ENCODE measurements at regions not wholly inside any gene's neighbourhood (a gene's known extent, or its start where the extent isn't known, plus 50 kb on each side); places are given as distances from the start of the nearest gene placed in this dataset.

DNA sequence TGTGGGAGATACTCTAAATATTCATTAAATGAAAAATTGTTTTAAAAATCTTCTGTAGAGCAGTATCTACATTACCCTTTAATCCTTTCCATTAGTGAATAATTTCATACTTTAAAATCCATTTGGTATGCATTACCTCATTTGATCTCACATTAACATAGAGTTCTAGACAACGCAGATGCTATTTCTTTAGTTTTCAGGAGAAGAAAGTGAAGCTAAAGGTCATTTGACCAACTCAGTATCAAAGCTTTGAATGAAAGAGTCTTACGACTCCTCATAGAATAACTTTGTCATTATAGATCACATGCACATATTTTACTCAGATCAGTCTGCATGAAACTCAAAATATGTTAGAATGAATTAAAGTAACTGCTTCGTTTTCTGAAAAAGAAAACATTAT lies 460.2 kb downstream of the DNAJB9 start:
- H3K9me3 ChIP-seq (ENCODE audit: control insufficient read depth, low read depth, low read length) = no peaks in the 10 kb centered on the region
- no peaks in the 10 kb centered on the region for H3K27me3 ChIP-seq (ENCODE audit: control insufficient read depth, insufficient read depth, low read length)
- WGBS (ENCODE audit: insufficient coverage, low lambda C conversion rate) = 92% methylated on average over 2 of the region's 3 CpGs
- H3K27ac ChIP-seq (ENCODE audit: low read length) = no peak overlapping the region
- no peak overlapping the region for H3K4me3 ChIP-seq (ENCODE audit: low read length)
- H3K4me1 ChIP-seq (ENCODE audit: control insufficient read depth, insufficient read depth, low read length) = no peaks in the 10 kb centered on the region
- H3K36me3 ChIP-seq (ENCODE audit: control insufficient read depth, insufficient read depth, low read length) = no peaks in the 10 kb centered on the region
- no peak for DNase-seq

DNA sequence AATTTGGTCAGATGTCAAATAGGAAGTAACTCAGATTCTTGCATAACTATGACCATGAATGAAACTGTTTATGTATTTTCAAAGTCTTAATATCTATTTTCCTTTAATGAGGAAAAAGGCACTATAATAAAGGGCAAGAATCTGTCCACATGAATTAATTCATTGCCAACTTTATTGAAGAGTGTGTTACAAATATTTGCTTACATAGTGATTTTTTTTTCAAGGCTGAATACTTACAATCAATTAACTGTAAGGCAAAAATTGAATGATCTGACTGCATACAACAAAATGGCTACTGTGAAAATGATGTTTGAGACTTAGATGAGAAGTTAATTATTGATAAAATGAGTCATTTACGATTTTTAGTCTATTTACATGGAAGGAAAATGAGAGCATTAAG lies 475.0 kb downstream of the DNAJB9 start:
- Histone ChIP-seq H3K9me3 (ENCODE audit: control insufficient read depth, low read depth, low read length) (no peaks in the 10 kb centered on the region), H3K4me3 (ENCODE audit: low read length) (no peak overlapping the region), H3K4me1 (ENCODE audit: control insufficient read depth, insufficient read depth, low read length) (no peaks in the 10 kb centered on the region), H3K27ac (ENCODE audit: low read length) (no peak overlapping the region), H3K27me3 (ENCODE audit: control insufficient read depth, insufficient read depth, low read length) (no peaks in the 10 kb centered on the region), H3K36me3 (ENCODE audit: control insufficient read depth, insufficient read depth, low read length) (no peaks in the 10 kb centered on the region)
- WGBS (ENCODE audit: insufficient coverage, low lambda C conversion rate) = 57% methylated on average over 1 of the region's 1 CpG
- DNase-seq = no peak

DNA sequence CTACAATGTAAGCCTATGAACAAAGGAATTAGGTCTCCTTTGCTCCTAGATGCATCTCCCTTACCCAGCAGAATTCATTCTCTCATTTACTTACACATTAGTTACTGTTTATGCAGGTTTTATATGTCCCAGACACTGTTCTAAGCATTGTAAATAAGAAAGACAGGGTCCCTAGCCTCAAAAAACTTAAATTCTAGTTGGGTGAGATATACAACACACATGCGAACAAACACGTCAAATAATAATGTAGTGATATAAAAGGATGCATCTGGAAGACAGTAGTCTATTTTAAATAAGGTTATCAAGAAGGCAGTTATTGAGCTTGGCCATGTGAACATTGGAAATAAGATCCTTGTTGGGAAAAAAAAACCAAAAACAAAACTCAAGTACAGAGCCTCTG lies 479.7 kb downstream of the DNAJB9 start:
- 100% methylated on average over 2 of the region's 2 CpGs for WGBS (ENCODE audit: insufficient coverage, low lambda C conversion rate)
- no peaks in the 10 kb centered on the region for H3K36me3 ChIP-seq (ENCODE audit: control insufficient read depth, insufficient read depth, low read length)
- H3K9me3 ChIP-seq (ENCODE audit: control insufficient read depth, low read depth, low read length) = no peaks in the 10 kb centered on the region
- no peak overlapping the region for H3K4me3 ChIP-seq (ENCODE audit: low read length)
- DNase-seq = no peak
- no peaks in the 10 kb centered on the region for H3K4me1 ChIP-seq (ENCODE audit: control insufficient read depth, insufficient read depth, low read length)
- no peaks in the 10 kb centered on the region for H3K27me3 ChIP-seq (ENCODE audit: control insufficient read depth, insufficient read depth, low read length)
- no peak overlapping the region for H3K27ac ChIP-seq (ENCODE audit: low read length)

DNA sequence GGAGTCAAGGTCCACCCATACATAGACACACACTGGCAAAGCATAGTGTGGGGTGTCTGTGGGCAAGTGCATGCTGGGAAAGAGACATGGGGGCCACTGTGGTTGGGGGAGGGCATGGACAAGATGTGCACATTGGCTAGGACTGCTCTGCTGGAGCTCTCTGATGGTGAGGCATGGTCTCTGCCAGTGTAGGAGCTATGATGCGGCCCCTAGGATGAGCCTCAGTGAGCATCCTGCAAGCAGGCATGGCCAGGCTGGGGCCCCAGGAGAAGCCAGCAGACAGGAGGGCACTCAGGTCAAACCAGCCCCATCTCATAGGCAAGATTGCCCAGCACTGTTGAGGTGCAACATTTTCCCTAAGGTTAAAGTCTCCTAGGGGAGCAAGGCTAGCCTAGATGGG lies 489.4 kb downstream of the DNAJB9 start:
- Histone ChIP-seq H3K36me3 (ENCODE audit: control insufficient read depth, insufficient read depth, low read length) (no peaks in the 10 kb centered on the region), H3K4me1 (ENCODE audit: control insufficient read depth, insufficient read depth, low read length) (no peaks in the 10 kb centered on the region), H3K27ac (ENCODE audit: low read length) (no peak overlapping the region), H3K9me3 (ENCODE audit: control insufficient read depth, low read depth, low read length) (no peaks in the 10 kb centered on the region), H3K4me3 (ENCODE audit: low read length) (no peak overlapping the region), H3K27me3 (ENCODE audit: control insufficient read depth, insufficient read depth, low read length) (no peaks in the 10 kb centered on the region)
- no peak for DNase-seq
- WGBS (ENCODE audit: insufficient coverage, low lambda C conversion rate) = no CpG with 5 or more reads among the region's 1 CpG

DNA sequence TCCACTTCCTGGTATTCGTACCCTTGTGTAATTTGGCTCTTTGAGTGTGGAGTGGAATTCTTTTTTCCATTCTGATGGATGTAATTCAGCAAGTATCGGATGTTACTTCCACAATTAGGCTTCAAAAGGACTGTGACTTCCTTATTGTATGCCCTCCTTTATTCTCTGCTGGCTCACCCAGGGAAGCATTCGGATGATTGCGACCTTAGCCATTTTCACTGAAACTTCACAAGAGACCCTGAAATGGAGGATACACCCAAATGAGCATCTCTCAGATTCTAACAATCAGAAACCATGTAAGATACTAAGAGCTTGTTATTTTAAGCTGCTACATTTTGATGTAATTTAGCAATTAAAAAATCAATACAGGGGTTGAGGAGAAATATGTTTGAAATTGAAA lies 493.1 kb downstream of the DNAJB9 start:
- Histone ChIP-seq H3K27ac (ENCODE audit: low read length) (no peak overlapping the region), H3K4me1 (ENCODE audit: control insufficient read depth, insufficient read depth, low read length) (no peaks in the 10 kb centered on the region), H3K9me3 (ENCODE audit: control insufficient read depth, low read depth, low read length) (no peaks in the 10 kb centered on the region), H3K36me3 (ENCODE audit: control insufficient read depth, insufficient read depth, low read length) (no peaks in the 10 kb centered on the region), H3K4me3 (ENCODE audit: low read length) (no peak overlapping the region), H3K27me3 (ENCODE audit: control insufficient read depth, insufficient read depth, low read length) (no peaks in the 10 kb centered on the region)
- WGBS (ENCODE audit: insufficient coverage, low lambda C conversion rate) = 90% methylated on average over 2 of the region's 4 CpGs
- DNase-seq = no peak

DNA sequence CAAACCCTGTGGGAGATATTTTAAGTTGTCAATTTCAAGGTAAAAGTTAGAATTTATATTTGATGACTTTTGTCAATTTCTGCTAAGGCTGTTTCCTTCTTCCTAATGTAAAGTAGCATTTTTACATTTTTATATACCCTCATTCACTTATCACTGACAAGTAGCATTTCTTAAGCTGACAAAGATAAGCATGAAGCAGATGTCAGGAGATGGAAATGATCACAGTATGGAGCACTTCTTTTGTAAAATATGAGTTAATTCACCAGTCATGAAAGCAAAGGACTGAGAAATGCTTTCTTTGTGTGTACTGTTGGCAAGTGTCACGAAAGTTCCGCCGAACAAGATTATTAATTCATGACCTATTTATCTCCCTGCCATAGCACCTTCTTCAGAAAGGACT lies 503.9 kb downstream of the DNAJB9 start:
- Histone ChIP-seq H3K4me1 (ENCODE audit: control insufficient read depth, insufficient read depth, low read length) (no peaks in the 10 kb centered on the region), H3K27me3 (ENCODE audit: control insufficient read depth, insufficient read depth, low read length) (no peaks in the 10 kb centered on the region)
- WGBS (ENCODE audit: insufficient coverage, low lambda C conversion rate) = no CpG with 5 or more reads among the region's 3 CpGs

DNA sequence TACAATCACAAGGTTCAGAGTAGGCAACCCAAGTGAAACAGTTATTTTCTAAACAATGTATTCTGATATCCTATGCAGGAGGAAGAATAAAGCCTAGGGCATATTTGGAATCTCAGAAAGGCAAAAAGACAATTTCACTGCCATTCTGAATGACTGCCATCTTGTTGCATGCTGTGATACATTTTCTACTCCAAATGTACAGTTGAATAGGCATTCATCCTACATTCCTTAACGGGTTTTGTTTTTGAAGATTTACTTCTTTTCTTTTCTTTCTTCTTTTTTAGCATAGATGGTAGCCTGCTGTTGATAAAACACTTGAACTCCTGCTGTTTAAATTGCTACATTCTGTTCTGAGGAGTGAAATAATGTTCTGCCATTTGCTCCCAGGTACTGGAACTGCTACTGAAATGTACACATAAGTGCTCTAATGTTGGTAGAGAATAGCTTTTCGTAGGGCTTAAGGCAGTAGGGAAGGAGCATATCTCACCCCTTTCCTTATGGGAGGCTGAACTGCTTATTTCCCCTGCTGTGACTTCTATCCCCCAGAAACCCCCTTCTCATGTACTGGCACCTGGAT lies 506.8 kb downstream of the DNAJB9 start:
- Histone ChIP-seq H3K9me3 (ENCODE audit: control insufficient read depth, low read depth, low read length) (no peaks in the 10 kb centered on the region), H3K4me1 (ENCODE audit: control insufficient read depth, insufficient read depth, low read length) (no peaks in the 10 kb centered on the region), H3K36me3 (ENCODE audit: control insufficient read depth, insufficient read depth, low read length) (no peaks in the 10 kb centered on the region), H3K27me3 (ENCODE audit: control insufficient read depth, insufficient read depth, low read length) (no peaks in the 10 kb centered on the region), H3K4me3 (ENCODE audit: low read length) (no peak overlapping the region), H3K27ac (ENCODE audit: low read length) (no peak overlapping the region)
- WGBS (ENCODE audit: insufficient coverage, low lambda C conversion rate) = 83% methylated on average over 1 of the region's 2 CpGs
- DNase-seq = no peak

More for the DNA sequence above, 503.9 kb downstream of the DNAJB9 start:
- Histone ChIP-seq H3K27ac (ENCODE audit: low read length) (no peak overlapping the region), H3K36me3 (ENCODE audit: control insufficient read depth, insufficient read depth, low read length) (no peaks in the 10 kb centered on the region), H3K9me3 (ENCODE audit: control insufficient read depth, low read depth, low read length) (no peaks in the 10 kb centered on the region), H3K4me3 (ENCODE audit: low read length) (no peak overlapping the region)
- DNase-seq = no peak

DNA sequence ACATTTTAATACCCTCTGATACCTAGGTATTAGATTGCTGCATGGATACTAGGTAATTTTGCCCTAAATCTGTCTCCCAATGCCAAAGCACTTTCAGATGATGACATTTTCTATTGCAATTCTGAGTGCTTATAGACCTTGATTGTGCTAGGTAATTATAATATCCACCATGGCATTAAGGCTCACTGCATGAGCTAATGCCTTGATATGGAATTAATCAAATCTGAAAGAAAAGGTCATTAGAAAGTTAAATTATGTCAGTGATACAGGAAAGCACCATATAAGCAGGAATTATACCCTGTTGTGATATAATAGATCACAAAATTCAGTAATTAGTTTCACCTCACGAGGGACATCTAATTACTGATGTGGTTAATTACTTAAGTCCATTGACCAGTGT lies 521.4 kb downstream of the DNAJB9 start:
- no peak overlapping the region for H3K27ac ChIP-seq (ENCODE audit: low read length)
- WGBS (ENCODE audit: insufficient coverage, low lambda C conversion rate) = no CpG with 5 or more reads among the region's 1 CpG

DNA sequence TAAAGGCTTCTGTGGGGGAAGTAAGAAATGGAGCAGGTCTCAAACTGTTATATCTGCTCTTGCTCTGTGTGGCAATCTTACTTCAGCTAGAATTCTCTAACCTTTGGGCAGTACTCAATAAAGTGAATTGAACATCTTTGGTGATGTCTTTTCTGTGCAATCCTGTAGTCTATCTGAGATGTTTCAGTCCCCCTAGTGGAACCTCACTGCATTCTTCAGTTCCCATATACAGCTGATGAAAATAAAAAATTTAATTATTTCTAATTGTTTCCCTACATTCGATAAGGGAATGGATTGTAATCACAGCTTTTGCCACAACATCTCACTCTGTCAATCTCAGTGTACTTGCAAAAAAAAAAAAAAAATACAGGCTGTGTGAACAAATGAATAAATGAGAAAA lies 522.6 kb downstream of the DNAJB9 start:
- no peak for DNase-seq
- Histone ChIP-seq H3K27ac (ENCODE audit: low read length) (no peak overlapping the region), H3K27me3 (ENCODE audit: control insufficient read depth, insufficient read depth, low read length) (no peaks in the 10 kb centered on the region), H3K36me3 (ENCODE audit: control insufficient read depth, insufficient read depth, low read length) (no peaks in the 10 kb centered on the region), H3K4me1 (ENCODE audit: control insufficient read depth, insufficient read depth, low read length) (no peaks in the 10 kb centered on the region), H3K4me3 (ENCODE audit: low read length) (no peak overlapping the region), H3K9me3 (ENCODE audit: control insufficient read depth, low read depth, low read length) (no peaks in the 10 kb centered on the region)
- WGBS (ENCODE audit: insufficient coverage, low lambda C conversion rate) = 100% methylated on average over 1 of the region's 1 CpG

More for the DNA sequence above, 521.4 kb downstream of the DNAJB9 start:
- no peaks in the 10 kb centered on the region for H3K36me3 ChIP-seq (ENCODE audit: control insufficient read depth, insufficient read depth, low read length)
- no peak for DNase-seq
- H3K9me3 ChIP-seq (ENCODE audit: control insufficient read depth, low read depth, low read length) = no peaks in the 10 kb centered on the region
- H3K4me1 ChIP-seq (ENCODE audit: control insufficient read depth, insufficient read depth, low read length) = no peaks in the 10 kb centered on the region
- no peak overlapping the region for H3K4me3 ChIP-seq (ENCODE audit: low read length)
- H3K27me3 ChIP-seq (ENCODE audit: control insufficient read depth, insufficient read depth, low read length) = no peaks in the 10 kb centered on the region

DNA sequence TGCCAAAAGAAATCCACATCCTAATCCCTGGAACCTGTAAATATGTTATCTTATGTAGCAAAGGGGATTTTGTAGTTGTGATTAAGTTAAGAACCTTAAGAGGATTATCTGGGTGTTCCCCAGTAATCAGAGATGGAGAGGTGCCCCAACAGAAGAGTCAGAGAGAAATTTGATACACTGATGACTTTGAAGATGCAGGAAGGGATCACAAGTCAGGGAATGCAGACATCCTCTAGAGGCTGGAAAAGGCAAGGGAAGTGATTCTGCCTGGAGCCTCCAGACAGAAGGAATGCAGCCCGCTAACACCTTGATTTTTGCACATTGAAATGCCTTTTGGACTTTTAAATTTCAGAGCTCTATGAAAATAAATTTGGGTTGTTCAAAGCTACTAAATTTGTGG lies 531.7 kb downstream of the DNAJB9 start:
- Histone ChIP-seq H3K27me3 (ENCODE audit: control insufficient read depth, insufficient read depth, low read length) (no peaks in the 10 kb centered on the region), H3K36me3 (ENCODE audit: control insufficient read depth, insufficient read depth, low read length) (no peaks in the 10 kb centered on the region), H3K9me3 (ENCODE audit: control insufficient read depth, low read depth, low read length) (no peaks in the 10 kb centered on the region), H3K27ac (ENCODE audit: low read length) (no peak overlapping the region), H3K4me1 (ENCODE audit: control insufficient read depth, insufficient read depth, low read length) (no peaks in the 10 kb centered on the region), H3K4me3 (ENCODE audit: low read length) (no peak overlapping the region)
- DNase-seq = no peak
- no CpG with 5 or more reads among the region's 1 CpG for WGBS (ENCODE audit: insufficient coverage, low lambda C conversion rate)

DNA sequence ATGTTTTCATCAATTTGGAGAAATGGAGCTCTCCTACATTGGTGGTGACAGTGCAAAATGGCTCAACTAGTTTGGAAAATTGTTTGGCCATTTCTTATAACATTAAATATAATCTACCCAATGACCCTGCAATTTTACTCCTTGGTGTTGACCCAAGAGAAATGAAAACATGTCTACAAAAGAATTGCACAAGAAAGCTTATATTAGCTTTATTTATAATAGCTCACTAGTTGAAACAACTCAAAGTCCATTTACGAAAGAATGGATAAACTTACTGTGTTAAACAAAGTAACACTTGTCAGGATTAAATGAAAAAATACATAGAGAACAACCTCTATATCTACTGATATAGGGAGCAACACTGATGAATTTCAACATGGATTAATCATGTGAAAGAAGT lies 539.9 kb downstream of the DNAJB9 start:
- Histone ChIP-seq H3K27ac (ENCODE audit: low read length) (no peak overlapping the region), H3K36me3 (ENCODE audit: control insufficient read depth, insufficient read depth, low read length) (no peaks in the 10 kb centered on the region), H3K4me1 (ENCODE audit: control insufficient read depth, insufficient read depth, low read length) (no peaks in the 10 kb centered on the region), H3K27me3 (ENCODE audit: control insufficient read depth, insufficient read depth, low read length) (no peaks in the 10 kb centered on the region), H3K9me3 (ENCODE audit: control insufficient read depth, low read depth, low read length) (no peaks in the 10 kb centered on the region), H3K4me3 (ENCODE audit: low read length) (no peak overlapping the region)
- 67% methylated on average over 1 of the region's 1 CpG for WGBS (ENCODE audit: insufficient coverage, low lambda C conversion rate)
- no peak for DNase-seq
